Endodermal cell (in vitro differentiated cells): ENCODE measurements at regions not wholly inside any gene's neighbourhood (a gene's known extent, or its start where the extent isn't known, plus 50 kb on each side); places are given as distances from the start of the nearest gene placed in this dataset.

ENCODE experiments used
- DNase-seq: peaks from one replicate; pipeline ENCODE4 v3.0.0-alpha.2; 2017
- H3K27ac ChIP-seq: 2 replicates; pipeline ENCODE4 v1.5.1; 2013; ENCODE audit warnings: mild to moderate bottlenecking, low read depth, low read length, moderate library complexity
- H3K27me3 ChIP-seq: 2 replicates; pipeline ENCODE4 v1.6.1; 2013; ENCODE audit warnings: mild to moderate bottlenecking, low read length, moderate library complexity; ENCODE audit not compliant: insufficient read depth, control insufficient read depth, poor library complexity, severe bottlenecking
- H3K36me3 ChIP-seq: 2 replicates; pipeline ENCODE4 v1.7.0; 2013; ENCODE audit warnings: mild to moderate bottlenecking, low read length, moderate library complexity; ENCODE audit not compliant: control insufficient read depth, insufficient read depth
- H3K4me1 ChIP-seq: one replicate; pipeline ENCODE4 v1.7.0; 2013; ENCODE audit warnings: low read length; ENCODE audit not compliant: control insufficient read depth, insufficient read depth
- H3K4me3 ChIP-seq: 2 replicates; pipeline ENCODE4 v1.5.1; 2013; ENCODE audit warnings: mild to moderate bottlenecking, low read length, moderate library complexity
- H3K9ac ChIP-seq: 2 replicates; pipeline ENCODE4 v1.6.1; 2013; ENCODE audit warnings: mild to moderate bottlenecking, low read length, moderate library complexity; ENCODE audit not compliant: poor library complexity, severe bottlenecking; ENCODE audit errors: extremely low read depth
- H3K9me3 ChIP-seq: 2 replicates; pipeline ENCODE4 v1.6.1; 2013; ENCODE audit warnings: mild to moderate bottlenecking, low read length, moderate library complexity; ENCODE audit not compliant: control insufficient read depth
- H3K27ac Mint-ChIP-seq: 2 replicates; pipeline ENCODE4 v1.8.0; 2020; ENCODE audit warnings: mixed read lengths
- H3K27me3 Mint-ChIP-seq: 2 replicates; pipeline ENCODE4 v1.8.0; 2021; ENCODE audit warnings: mild to moderate bottlenecking, mixed read lengths; ENCODE audit not compliant: insufficient read depth
- H3K36me3 Mint-ChIP-seq: 2 replicates; pipeline ENCODE4 v1.8.0; 2020; ENCODE audit warnings: low read depth, mixed read lengths
- H3K4me1 Mint-ChIP-seq: 2 replicates; pipeline ENCODE4 v1.8.0; 2020; ENCODE audit warnings: mixed read lengths
- H3K4me3 Mint-ChIP-seq: 2 replicates; pipeline ENCODE4 v1.8.0; 2020; ENCODE audit warnings: mild to moderate bottlenecking, moderate library complexity, mixed read lengths
- H3K9me3 Mint-ChIP-seq: 2 replicates; pipeline ENCODE4 v1.8.0; 2020; ENCODE audit warnings: mild to moderate bottlenecking, mixed read lengths
- CTCF ChIP-seq: fragments of 200-600 bp; sonication (generic); conservative IDR thresholded peaks from 2 replicates; pipeline ENCODE4 v1.5.0; 2021; ENCODE audit warnings: antibody characterized with exemption, mild to moderate bottlenecking
- WGBS, 2 experiments: methylation state at CpG; one replicate each; pipeline versions ENCODE4 v1.1.5 to v1.1.7; 2013; ENCODE audit warnings: missing lambda C conversion rate in 2 of 2, mixed read lengths in 1 of 2; ENCODE audit not compliant: insufficient coverage in 1 of 2, insufficient read length in 1 of 2; 5-methylcytosine and 5-hydroxymethylcytosine counted together

GRCh38 chr11:26143566-26144290 is 188.2 kb upstream of the ANO3 start:
- Histone ChIP-seq H3K4me1 (no peaks in the 10 kb centered on the region), H3K36me3 (no peaks in the 10 kb centered on the region), H3K4me3 (no peak overlapping the region), H3K9me3 (no peaks in the 10 kb centered on the region), H3K9ac (no peak overlapping the region), H3K27me3 (no peaks in the 10 kb centered on the region), H3K27ac (no peak overlapping the region)
- Mint-ChIP-seq H3K9me3 (no peaks in the 10 kb centered on the region), H3K27ac (peak overlapping the region; percentile 33), H3K36me3 (no peaks in the 10 kb centered on the region), H3K27me3 (no peaks in the 10 kb centered on the region), H3K4me3 (no peak overlapping the region), H3K4me1 (peaks cover 17% of the 10 kb centered on the region)
- DNase-seq, result no peak
- TF ChIP-seq CTCF, result no peak

GRCh38 chr11:26144291-26144690 is 187.6 kb upstream of the ANO3 start:
- Histone ChIP-seq H3K27me3 (no peaks in the 10 kb centered on the region), H3K27ac (no peak overlapping the region), H3K4me1 (no peaks in the 10 kb centered on the region), H3K9me3 (no peaks in the 10 kb centered on the region), H3K4me3 (no peak overlapping the region), H3K36me3 (no peaks in the 10 kb centered on the region), H3K9ac (no peak overlapping the region)
- no peak for DNase-seq
- H3K27me3 Mint-ChIP-seq, result peaks cover 2% of the 10 kb centered on the region
- peaks cover 17% of the 10 kb centered on the region for H3K4me1 Mint-ChIP-seq
- no peaks in the 10 kb centered on the region for H3K36me3 Mint-ChIP-seq
- no peak for TF ChIP-seq CTCF
- H3K27ac Mint-ChIP-seq, result no peak overlapping the region
- no peak overlapping the region for H3K4me3 Mint-ChIP-seq
- H3K9me3 Mint-ChIP-seq, result no peaks in the 10 kb centered on the region
- no CpG with 5 or more reads among the region's 2 CpGs for WGBS, 2 experiments

- Histone ChIP-seq H3K9me3 (no peaks in the 10 kb centered on the region), H3K4me1 (no peaks in the 10 kb centered on the region), H3K36me3 (no peaks in the 10 kb centered on the region), H3K4me3 (no peak overlapping the region), H3K27me3 (no peaks in the 10 kb centered on the region), H3K9ac (no peak overlapping the region), H3K27ac (no peak overlapping the region)
- no peak overlapping the region for H3K4me3 Mint-ChIP-seq
- no peak for DNase-seq
- H3K4me1 Mint-ChIP-seq, result peaks cover 17% of the 10 kb centered on the region
- peaks cover 4% of the 10 kb centered on the region for H3K27me3 Mint-ChIP-seq
- no peaks in the 10 kb centered on the region for H3K36me3 Mint-ChIP-seq
- peak overlapping the region; percentile 28 for H3K27ac Mint-ChIP-seq
- no peaks in the 10 kb centered on the region for H3K9me3 Mint-ChIP-seq
- TF ChIP-seq CTCF, result no peak
These were observed 187.0 kb upstream of the ANO3 start for GRCh38 chr11:26144911-26145310.
